ENCODE measurements at regions not wholly inside any gene's neighbourhood (a gene's known extent, or its start where the extent isn't known, plus 50 kb on each side); places are given as distances from the start of the nearest gene placed in this dataset.

GRCh38 chr14:47778631-47779030 lies 103.2 kb upstream of the MDGA2 start:
- Histone ChIP-seq H3K27me3 (no peaks in the 10 kb centered on the region), H3K9me3 (no peaks in the 10 kb centered on the region), H3K27ac (no peak overlapping the region), H3K4me1 (no peaks in the 10 kb centered on the region), H3K4me3 (no peak overlapping the region), H3K36me3 (no peaks in the 10 kb centered on the region)
- in situ Hi-C loops (cut with MboI; ENCODE audit: low pct_ligation_motif_present in 1 of 4, low pct_unique_long_range_greater_than_20kb in 1 of 4, low sequenced_read_pairs in 3 of 4) (no loop called here), intact Hi-C loops (cut with DNase I; ENCODE audit: low total_unique reads) (no loop called here)
- DNase-seq = no peak
- 17 to 19% methylated on average over 2 to 4 of the region's 4 CpGs for WGBS, 2 donors (ENCODE audit: low coverage in 1 of 2)
- TF ChIP-seq CTCF (IDR thresholded peaks at IDR 0.05) = no peak
- TF ChIP-seq POLR2A (IDR thresholded peaks at IDR 0.05) = no peak
- no peak for TF ChIP-seq POLR2AphosphoS5 (IDR thresholded peaks at IDR 0.05)
- TF ChIP-seq EP300 (IDR thresholded peaks at IDR 0.05; ENCODE audit: low read depth) = no peak

- H3K36me3 ChIP-seq = no peaks in the 10 kb centered on the region
- intact Hi-C loops (cut with DNase I; ENCODE audit: low total_unique reads) = no loop called here
- H3K27me3 ChIP-seq = no peaks in the 10 kb centered on the region
- no peaks in the 10 kb centered on the region for H3K4me1 ChIP-seq
- 38 to 75% methylated on average over 1 of the region's 1 CpG for WGBS, 2 donors (ENCODE audit: low coverage in 1 of 2)
- H3K9me3 ChIP-seq = no peaks in the 10 kb centered on the region
- TF ChIP-seq CTCF (IDR thresholded peaks at IDR 0.05) (no peak), POLR2A (IDR thresholded peaks at IDR 0.05) (no peak), POLR2AphosphoS5 (IDR thresholded peaks at IDR 0.05) (no peak), EP300 (IDR thresholded peaks at IDR 0.05; ENCODE audit: low read depth) (no peak)
- no peak for DNase-seq
- H3K27ac ChIP-seq = no peak overlapping the region
- in situ Hi-C loops (cut with MboI; ENCODE audit: low pct_ligation_motif_present in 1 of 4, low pct_unique_long_range_greater_than_20kb in 1 of 4, low sequenced_read_pairs in 3 of 4) = no loop called here
- no peak overlapping the region for H3K4me3 ChIP-seq
Measured at GRCh38 chr14:47772652-47773051, 97.2 kb upstream of the MDGA2 start.

- 80 to 82% methylated on average over 2 of the region's 2 CpGs for whole genome bisulfite sequencing, 2 donors (ENCODE audit: low coverage in 1 of 2)
- no peaks in the 10 kb centered on the region for H3K4me1 ChIP-seq
- in situ Hi-C loops (cut with MboI; ENCODE audit: low pct_ligation_motif_present in 1 of 4, low pct_unique_long_range_greater_than_20kb in 1 of 4, low sequenced_read_pairs in 3 of 4) = no loop called here
Measured at GRCh38 chr14:47763188-47763854, 87.9 kb upstream of the MDGA2 start.

GRCh38 chr14:47746986-47747385 lies 71.6 kb upstream of the MDGA2 start:
- no peaks in the 10 kb centered on the region for H3K27me3 ChIP-seq
- no peak overlapping the region for H3K27ac ChIP-seq
- TF ChIP-seq POLR2A (IDR thresholded peaks at IDR 0.05) (no peak), POLR2AphosphoS5 (IDR thresholded peaks at IDR 0.05) (no peak), CTCF (IDR thresholded peaks at IDR 0.05) (no peak), EP300 (IDR thresholded peaks at IDR 0.05; ENCODE audit: low read depth) (no peak)
- H3K36me3 ChIP-seq = no peaks in the 10 kb centered on the region
- no peak overlapping the region for H3K4me3 ChIP-seq
- no peaks in the 10 kb centered on the region for H3K4me1 ChIP-seq
- intact Hi-C loops (cut with DNase I; ENCODE audit: low total_unique reads) (no loop called here), in situ Hi-C loops (cut with MboI; ENCODE audit: low pct_ligation_motif_present in 1 of 4, low pct_unique_long_range_greater_than_20kb in 1 of 4, low sequenced_read_pairs in 3 of 4) (no loop called here)
- no peak for DNase-seq
- no peaks in the 10 kb centered on the region for H3K9me3 ChIP-seq
- 67 to 83% methylated on average over 1 of the region's 1 CpG for WGBS, 2 donors (ENCODE audit: low coverage in 1 of 2)

More at GRCh38 chr14:47763188-47763854, 87.9 kb upstream of the MDGA2 start:
- no peaks in the 10 kb centered on the region for H3K27me3 ChIP-seq
- no peak overlapping the region for H3K27ac ChIP-seq
- TF ChIP-seq POLR2AphosphoS5 (IDR thresholded peaks at IDR 0.05) (no peak), EP300 (IDR thresholded peaks at IDR 0.05; ENCODE audit: low read depth) (no peak), CTCF (IDR thresholded peaks at IDR 0.05) (no peak), POLR2A (IDR thresholded peaks at IDR 0.05) (no peak)
- no peaks in the 10 kb centered on the region for H3K9me3 ChIP-seq
- no peak overlapping the region for H3K4me3 ChIP-seq
- no peak for DNase-seq
- intact Hi-C loops (cut with DNase I; ENCODE audit: low total_unique reads) = no loop called here
- H3K36me3 ChIP-seq = no peaks in the 10 kb centered on the region
